ENCODE measurements at regions not wholly inside any gene's neighbourhood (a gene's known extent, or its start where the extent isn't known, plus 50 kb on each side); places are given as distances from the start of the nearest gene placed in this dataset.

- no peak for TF ChIP-seq CTCF (IDR thresholded peaks at IDR 0.05; ENCODE audit: control insufficient read depth, extremely low read depth, insufficient read depth)
- no peak overlapping the region for H3K4me3 ChIP-seq (ENCODE audit: low read depth, low read length)
- no peak for DNase-seq (ENCODE audit: low read depth)
Measured at GRCh38 chr7:1361756-1362125, 97.5 kb downstream of the MICALL2 start.

GRCh38 chr7:1362301-1362700, 97.0 kb downstream of the MICALL2 start:
- no peak for DNase-seq (ENCODE audit: low read depth)
- no peak for TF ChIP-seq CTCF (IDR thresholded peaks at IDR 0.05; ENCODE audit: control insufficient read depth, extremely low read depth, insufficient read depth)
- no peak overlapping the region for H3K4me3 ChIP-seq (ENCODE audit: low read depth, low read length)

GRCh38 chr7:1364068-1364905, 95.0 kb downstream of the MICALL2 start:
- no peak for TF ChIP-seq CTCF (IDR thresholded peaks at IDR 0.05; ENCODE audit: control insufficient read depth, extremely low read depth, insufficient read depth)
- no peak for DNase-seq (ENCODE audit: low read depth)
- H3K4me3 ChIP-seq (ENCODE audit: low read depth, low read length) = no peak overlapping the region

GRCh38 chr7:1364906-1365570, 94.2 kb downstream of the MICALL2 start:
- H3K4me3 ChIP-seq (ENCODE audit: low read depth, low read length) = no peak overlapping the region
- no peak for TF ChIP-seq CTCF (IDR thresholded peaks at IDR 0.05; ENCODE audit: control insufficient read depth, extremely low read depth, insufficient read depth)
- no peak for DNase-seq (ENCODE audit: low read depth)

- no peak for DNase-seq (ENCODE audit: low read depth)
- TF ChIP-seq CTCF (IDR thresholded peaks at IDR 0.05; ENCODE audit: control insufficient read depth, extremely low read depth, insufficient read depth) = no peak
- no peak overlapping the region for H3K4me3 ChIP-seq (ENCODE audit: low read depth, low read length)
Measured at GRCh38 chr7:1365846-1366245, 93.4 kb downstream of the MICALL2 start.

GRCh38 chr7:1366801-1367405, 92.4 kb downstream of the MICALL2 start:
- DNase-seq (ENCODE audit: low read depth) = no peak
- no peak for TF ChIP-seq CTCF (IDR thresholded peaks at IDR 0.05; ENCODE audit: control insufficient read depth, extremely low read depth, insufficient read depth)
- H3K4me3 ChIP-seq (ENCODE audit: low read depth, low read length) = no peak overlapping the region

Data from LNCaP clone FGC (cell line).